Upper lobe of right lung (tissue), 1 donor: ENCODE measurements at regions not wholly inside any gene's neighbourhood (a gene's known extent, or its start where the extent isn't known, plus 50 kb on each side); places are given as distances from the start of the nearest gene placed in this dataset.

Experiments
- ATAC-seq: fragments of 200-7000 bp; cut with Tn5 transposase; one replicate; pipeline ENCODE4 v1.9.1; 2020; ENCODE audit warnings: mild to moderate bottlenecking, moderate library complexity
- DNase-seq: peaks from one replicate; pipeline ENCODE4 v3.0.0-alpha.2; 2020
- H3K27ac ChIP-seq: fragments of 200-600 bp; one replicate; pipeline ENCODE4 v1.8.0; 2022
- H3K27me3 ChIP-seq: fragments of 200-600 bp; one replicate; pipeline ENCODE4 v1.8.0; 2022; ENCODE audit warnings: mild to moderate bottlenecking
- H3K36me3 ChIP-seq: fragments of 200-600 bp; one replicate; pipeline ENCODE4 v1.8.0; 2022
- H3K4me1 ChIP-seq: fragments of 200-600 bp; one replicate; pipeline ENCODE4 v1.8.0; 2022
- H3K4me3 ChIP-seq: fragments of 200-600 bp; one replicate; pipeline ENCODE4 v1.8.0; 2022; ENCODE audit warnings: mild to moderate bottlenecking
- H3K9me3 ChIP-seq: fragments of 200-600 bp; one replicate; pipeline ENCODE4 v1.8.0; 2022
- CTCF ChIP-seq: fragments of 200-600 bp; IDR thresholded peaks from one replicate; pipeline ENCODE4 v1.8.0; 2022; ENCODE audit warnings: antibody characterized with exemption
- intact Hi-C: fragments of 100-400 bp; cut with DNase I; formaldehyde crosslinking; loops from one replicate; pipeline ENCODE4 v1.11.0; 2022
- donor health status: DM: no; HTN: yes; CAD: no; lungs with severe emphysema.

- H3K9me3 ChIP-seq: no peaks in the 10 kb centered on the region
- no peak overlapping the region for H3K27ac ChIP-seq
- H3K36me3 ChIP-seq: no peaks in the 10 kb centered on the region
- H3K27me3 ChIP-seq: no peaks in the 10 kb centered on the region
- TF ChIP-seq CTCF: peak; percentile 6
- no peak for ATAC-seq
- no peak for DNase-seq
- intact Hi-C loops: no loop called here
- H3K4me1 ChIP-seq: no peaks in the 10 kb centered on the region
- H3K4me3 ChIP-seq: no peak overlapping the region
These were observed 212.3 kb downstream of the RPS4Y2 start for GRCh38 chrY:20968237-20968636.

GRCh38 chrY:20971371-20971770 is 215.5 kb downstream of the RPS4Y2 start:
- H3K9me3 ChIP-seq: no peaks in the 10 kb centered on the region
- no peak for DNase-seq
- no peaks in the 10 kb centered on the region for H3K36me3 ChIP-seq
- H3K27me3 ChIP-seq: no peaks in the 10 kb centered on the region
- no peak overlapping the region for H3K4me3 ChIP-seq
- H3K27ac ChIP-seq: no peak overlapping the region
- intact Hi-C loops: no loop called here
- H3K4me1 ChIP-seq: no peaks in the 10 kb centered on the region
- TF ChIP-seq CTCF: no peak
- no peak for ATAC-seq

- TF ChIP-seq CTCF: no peak
- intact Hi-C loops: no loop called here
- Histone ChIP-seq H3K4me3 (no peak overlapping the region), H3K27me3 (no peaks in the 10 kb centered on the region), H3K36me3 (no peaks in the 10 kb centered on the region), H3K9me3 (no peaks in the 10 kb centered on the region), H3K27ac (no peak overlapping the region), H3K4me1 (no peaks in the 10 kb centered on the region)
- ATAC-seq (no peak), DNase-seq (no peak)
These were observed 230.1 kb downstream of the RPS4Y2 start for GRCh38 chrY:20986037-20986436.

GRCh38 chrY:20990123-20990522 is 234.2 kb downstream of the RPS4Y2 start:
- intact Hi-C loops: no loop called here
- TF ChIP-seq CTCF: no peak

GRCh38 chrY:20990869-20991548 is 235.1 kb downstream of the RPS4Y2 start:
- H3K4me1 ChIP-seq: no peaks in the 10 kb centered on the region
- no peaks in the 10 kb centered on the region for H3K9me3 ChIP-seq
- intact Hi-C loops: no loop called here
- no peaks in the 10 kb centered on the region for H3K36me3 ChIP-seq
- peak; percentile 49 for ATAC-seq
- H3K27me3 ChIP-seq: no peaks in the 10 kb centered on the region
- TF ChIP-seq CTCF: no peak
- no peak overlapping the region for H3K27ac ChIP-seq
- no peak overlapping the region for H3K4me3 ChIP-seq
- no peak for DNase-seq

More at GRCh38 chrY:20990123-20990522, 234.2 kb downstream of the RPS4Y2 start:
- H3K9me3 ChIP-seq: no peaks in the 10 kb centered on the region
- H3K36me3 ChIP-seq: no peaks in the 10 kb centered on the region
- no peaks in the 10 kb centered on the region for H3K4me1 ChIP-seq
- DNase-seq (no peak), ATAC-seq (no peak)
- no peak overlapping the region for H3K27ac ChIP-seq
- H3K4me3 ChIP-seq: no peak overlapping the region
- no peaks in the 10 kb centered on the region for H3K27me3 ChIP-seq

- no peaks in the 10 kb centered on the region for H3K4me1 ChIP-seq
- H3K4me3 ChIP-seq: no peak overlapping the region
- no peaks in the 10 kb centered on the region for H3K36me3 ChIP-seq
- no peak for TF ChIP-seq CTCF
- H3K27ac ChIP-seq: no peak overlapping the region
- ATAC-seq (no peak), DNase-seq (no peak)
- intact Hi-C loops: no loop called here
- no peaks in the 10 kb centered on the region for H3K9me3 ChIP-seq
- no peaks in the 10 kb centered on the region for H3K27me3 ChIP-seq
These were observed 241.4 kb downstream of the RPS4Y2 start for GRCh38 chrY:20997355-20997754.
